GM23338 (cell line): ENCODE measurements at regions not wholly inside any gene's neighbourhood (a gene's known extent, or its start where the extent isn't known, plus 50 kb on each side); places are given as distances from the start of the nearest gene placed in this dataset.

Source experiments
- ATAC-seq: fragments of 200-7000 bp; cut with Tn5 transposase; 3 replicates; pipeline ENCODE4 v1.9.1; 2020
- DNase-seq: peaks from one replicate; pipeline ENCODE4 v3.0.0-alpha.2; 2015; ENCODE audit warnings: low spot score
- H2AFZ ChIP-seq: fragments of 200-600 bp; sonication (generic); 2 replicates; pipeline ENCODE4 v1.8.0; 2016; ENCODE audit warnings: antibody characterized with exemption, mild to moderate bottlenecking, moderate library complexity
- H3F3A ChIP-seq: fragments of 200-600 bp; sonication (generic); replicated peaks from 2 replicates; pipeline ENCODE4 v1.8.0; 2017; ENCODE audit warnings: antibody characterized with exemption, mixed run types, low read depth
- H3K27ac ChIP-seq: fragments of 200-600 bp; sonication (generic); 2 replicates; pipeline ENCODE4 v1.6.1; 2016; ENCODE audit warnings: low read depth
- H3K27me3 ChIP-seq: fragments of 200-600 bp; sonication (generic); 2 replicates; pipeline ENCODE4 v1.8.0; 2016; ENCODE audit warnings: mild to moderate bottlenecking, mixed run types, moderate library complexity; ENCODE audit not compliant: insufficient read depth
- H3K36me3 ChIP-seq: fragments of 200-600 bp; sonication (generic); 2 replicates; pipeline ENCODE4 v1.8.0; 2016; ENCODE audit warnings: mild to moderate bottlenecking; ENCODE audit not compliant: insufficient read depth
- H3K4me1 ChIP-seq: fragments of 200-600 bp; sonication (generic); 2 replicates; pipeline ENCODE4 v1.8.0; 2016; ENCODE audit warnings: mild to moderate bottlenecking, moderate library complexity; ENCODE audit not compliant: insufficient read depth
- H3K4me2 ChIP-seq: fragments of 200-600 bp; sonication (generic); 2 replicates; pipeline ENCODE4 v1.7.1; 2017; ENCODE audit warnings: mixed run types
- H3K4me3 ChIP-seq: fragments of 200-600 bp; sonication (generic); 2 replicates; pipeline ENCODE4 v1.6.1; 2016; ENCODE audit warnings: mixed run types
- H3K79me2 ChIP-seq: fragments of 200-600 bp; sonication (generic); replicated peaks from 2 replicates; pipeline ENCODE4 v1.8.0; 2017; ENCODE audit warnings: mild to moderate bottlenecking; ENCODE audit not compliant: insufficient read depth
- H3K9me2 ChIP-seq: fragments of 200-600 bp; sonication (generic); 2 replicates; pipeline ENCODE4 v1.8.0; 2017; ENCODE audit not compliant: insufficient read depth
- H4K20me1 ChIP-seq: fragments of 200-600 bp; sonication (generic); replicated peaks from 2 replicates; pipeline ENCODE4 v1.8.0; 2017; ENCODE audit warnings: mild to moderate bottlenecking; ENCODE audit not compliant: insufficient read depth
- H3K27ac Mint-ChIP-seq: 2 replicates; pipeline ENCODE4 v1.8.0; 2020; ENCODE audit warnings: inconsistent platforms, mild to moderate bottlenecking, moderate library complexity, mixed read lengths
- H3K27me3 Mint-ChIP-seq: 3 replicates; pipeline ENCODE4 v1.8.0; 2022; ENCODE audit warnings: low read depth, mild to moderate bottlenecking, moderate library complexity, mixed read lengths, inconsistent platforms; ENCODE audit not compliant: insufficient read depth, poor library complexity
- H3K36me3 Mint-ChIP-seq: 3 replicates; pipeline ENCODE4 v1.8.0; 2021; ENCODE audit warnings: low read depth, mild to moderate bottlenecking, inconsistent platforms, moderate library complexity, mixed read lengths
- H3K4me1 Mint-ChIP-seq: 3 replicates; pipeline ENCODE4 v1.8.0; 2020; ENCODE audit warnings: mild to moderate bottlenecking, inconsistent platforms, mixed read lengths
- H3K4me3 Mint-ChIP-seq: 3 replicates; pipeline ENCODE4 v1.8.0; 2021; ENCODE audit warnings: moderate library complexity, mild to moderate bottlenecking, inconsistent platforms, mixed read lengths
- H3K9me3 Mint-ChIP-seq: 3 replicates; pipeline ENCODE4 v1.8.0; 2020; ENCODE audit warnings: moderate library complexity, mild to moderate bottlenecking, inconsistent platforms, mixed read lengths
- CREB1 ChIP-seq: fragments of 250-450 bp; sonication (Bioruptor Pico); IDR thresholded peaks from 2 replicates; pipeline ENCODE4 v1.5.0; 2020; ENCODE audit warnings: low read depth, mild to moderate bottlenecking, moderate library complexity
- CTCF ChIP-seq, 2 experiments: fragments of 200-600 bp in 1 of 2; sonication (generic) in 1 of 2; conservative IDR thresholded peaks; 2 replicates each; pipeline versions ENCODE4 v1.5.1 to v1.6.1; 2016 to 2017; ENCODE audit warnings: antibody characterized with exemption in 2 of 2, low read depth in 2 of 2, mild to moderate bottlenecking in 2 of 2, moderate library complexity in 1 of 2
- ETS1 ChIP-seq: IDR thresholded peaks from 2 replicates; pipeline ENCODE4 v1.6.1; 2016; ENCODE audit warnings: antibody characterized with exemption
- EZH2 ChIP-seq: fragments of 200-600 bp; sonication (generic); IDR thresholded peaks from one replicate; pipeline ENCODE4 v1.8.0; 2017; ENCODE audit warnings: antibody characterized with exemption, mild to moderate bottlenecking, low read depth; ENCODE audit not compliant: unreplicated experiment
- JUNB ChIP-seq: IDR thresholded peaks from one replicate; pipeline ENCODE4 v1.6.1; 2016; ENCODE audit warnings: antibody characterized with exemption; ENCODE audit not compliant: unreplicated experiment
- NANOG ChIP-seq: IDR thresholded peaks from 2 replicates; pipeline ENCODE4 v1.6.1; 2016; ENCODE audit warnings: antibody characterized with exemption, borderline replicate concordance
- POLR2AphosphoS5 ChIP-seq: IDR thresholded peaks from 2 replicates; pipeline ENCODE4 v1.6.1; 2016; ENCODE audit warnings: antibody characterized with exemption, low read depth
- REST ChIP-seq: IDR thresholded peaks from one replicate; pipeline ENCODE4 v1.6.1; 2018; ENCODE audit warnings: antibody characterized with exemption; ENCODE audit not compliant: unreplicated experiment
- STAT1 ChIP-seq: IDR thresholded peaks from one replicate; pipeline ENCODE4 v1.6.1; 2016; ENCODE audit warnings: antibody characterized with exemption; ENCODE audit not compliant: unreplicated experiment
- ZNF114 ChIP-seq: fragments of 250-450 bp; sonication (Bioruptor Pico); IDR thresholded peaks from 2 replicates; pipeline ENCODE4 v1.5.0; 2020; ENCODE audit warnings: mild to moderate bottlenecking, moderate library complexity
- ZNF331 ChIP-seq: fragments of 250-450 bp; sonication (Bioruptor Pico); IDR thresholded peaks from 2 replicates; pipeline ENCODE4 v1.5.0; 2020; ENCODE audit warnings: low read depth, mild to moderate bottlenecking, moderate library complexity

- Histone ChIP-seq H3F3A (no peaks in the 10 kb centered on the region), H3K9me2 (no peaks in the 10 kb centered on the region), H3K27ac (no peak overlapping the region), H2AFZ (no peak overlapping the region), H3K36me3 (no peaks in the 10 kb centered on the region), H4K20me1 (no peaks in the 10 kb centered on the region), H3K4me1 (no peaks in the 10 kb centered on the region; the same call in 1 of the 2 replicates), H3K27me3 (no peaks in the 10 kb centered on the region), H3K79me2 (no peaks in the 10 kb centered on the region), H3K4me2 (no peak overlapping the region), H3K4me3 (no peak overlapping the region)
- Mint-ChIP-seq H3K27ac (no peak overlapping the region), H3K36me3 (no peaks in the 10 kb centered on the region), H3K4me3 (no peak overlapping the region), H3K9me3 (no peaks in the 10 kb centered on the region; the same call in 2 of the 3 replicates), H3K4me1 (peaks cover 5% of the 10 kb centered on the region; the same call in 1 of the 3 replicates), H3K27me3 (no peaks in the 10 kb centered on the region)
- TF ChIP-seq CTCF (conservative IDR thresholded peaks at IDR 0.05; ENCODE audit: low read depth in 2 of 2) (no peak), ZNF331 (CRISPR knock-in tag) (no peak), ZNF114 (CRISPR knock-in tag) (no peak), REST (no peak), NANOG (no peak)
- ATAC-seq = no peak
- DNase-seq = no peak
Measured at GRCh38 chr5:62742207-62742606, 163.6 kb downstream of the LRRC70 start.

- Mint-ChIP-seq H3K9me3 (no peaks in the 10 kb centered on the region; the same call in 2 of the 3 replicates), H3K4me3 (no peak overlapping the region)
- ATAC-seq = no peak
- TF ChIP-seq CTCF (conservative IDR thresholded peaks at IDR 0.05; ENCODE audit: low read depth in 2 of 2) (no peak), ZNF331 (CRISPR knock-in tag) (no peak), POLR2AphosphoS5 (no peak), ETS1 (no peak), JUNB (no peak), ZNF114 (CRISPR knock-in tag) (no peak), CREB1 (no peak), STAT1 (no peak), REST (no peak), NANOG (no peak), EZH2 (no peak)
Measured at GRCh38 chr5:62741761-62742160, 163.1 kb downstream of the LRRC70 start.

More at GRCh38 chr5:62741761-62742160, 163.1 kb downstream of the LRRC70 start:
- no peaks in the 10 kb centered on the region for H3K36me3 ChIP-seq
- H3K4me1 ChIP-seq = no peaks in the 10 kb centered on the region; the same call in 1 of the 2 replicates
- H3K9me2 ChIP-seq = no peaks in the 10 kb centered on the region
- H3K79me2 ChIP-seq = no peaks in the 10 kb centered on the region
- H4K20me1 ChIP-seq = no peaks in the 10 kb centered on the region
- H3K27ac Mint-ChIP-seq = no peak overlapping the region
- H3K27me3 Mint-ChIP-seq = no peaks in the 10 kb centered on the region
- H3K4me1 Mint-ChIP-seq = peaks cover 4% of the 10 kb centered on the region; the same call in 1 of the 3 replicates
- no peak overlapping the region for H3K4me3 ChIP-seq
- no peak overlapping the region for H2AFZ ChIP-seq
- H3K27ac ChIP-seq = no peak overlapping the region
- no peaks in the 10 kb centered on the region for H3K36me3 Mint-ChIP-seq
- no peaks in the 10 kb centered on the region for H3F3A ChIP-seq
- no peak for DNase-seq
- no peaks in the 10 kb centered on the region for H3K27me3 ChIP-seq
- H3K4me2 ChIP-seq = no peak overlapping the region
